ENCODE measurements at regions not wholly inside any gene's neighbourhood (a gene's known extent, or its start where the extent isn't known, plus 50 kb on each side); places are given as distances from the start of the nearest gene placed in this dataset.

DNA sequence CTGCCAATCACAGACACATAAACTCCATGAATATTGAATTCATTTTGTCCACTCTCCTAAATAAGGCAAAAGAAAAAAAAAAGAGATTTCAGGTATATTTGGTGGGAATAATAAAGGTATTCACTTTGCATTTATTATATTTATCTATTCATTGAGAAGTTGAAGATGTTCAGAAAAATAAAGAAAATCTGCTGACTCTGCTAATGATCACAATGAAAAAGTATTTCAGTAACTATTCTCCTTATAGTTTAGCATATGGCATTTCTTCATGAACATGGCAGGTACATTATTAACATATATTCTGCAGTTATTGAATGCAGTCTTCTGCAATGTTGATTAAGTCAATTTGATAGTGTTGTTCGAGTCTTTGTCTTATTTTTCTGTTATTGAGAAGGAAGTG, 202.5 kb upstream of the ANKRD50 start:
- intact Hi-C loops (cut with micrococcal nuclease; ENCODE audit: unreplicated experiment) (no loop called here), in situ Hi-C loops (cut with MboI) (no loop called here)
- CTCF ChIA-PET, result no interaction called here
- Histone ChIP-seq H3K36me3 (ENCODE audit: control insufficient read depth in 2 of 2, insufficient read depth in 2 of 2, low read length in 1 of 2) (no peaks in the 10 kb centered on the region), H3K9ac (ENCODE audit: control insufficient read depth, insufficient read depth, low read length) (no peak overlapping the region), H3K27me3 (replicated peaks in 1 of 2; ENCODE audit: control insufficient read depth in 2 of 2, insufficient read depth in 2 of 2, low read length in 1 of 2) (no peaks in the 10 kb centered on the region), H3K9me3 (replicated peaks; ENCODE audit: control insufficient read depth, insufficient read depth, low read length) (no peaks in the 10 kb centered on the region; the same call in 2 of the 3 replicates), H3K4me3 (no peak overlapping the region), H3K4me1 (ENCODE audit: control insufficient read depth, insufficient read depth, low read length) (no peaks in the 10 kb centered on the region), H3K79me2 (ENCODE audit: control insufficient read depth, insufficient read depth, low read length) (no peaks in the 10 kb centered on the region), H3K4me2 (ENCODE audit: control insufficient read depth, insufficient read depth) (no peak overlapping the region), H2AFZ (ENCODE audit: control insufficient read depth, low read depth, low read length) (no peak overlapping the region), H3K27ac (ENCODE audit: control insufficient read depth, insufficient read depth) (no peak overlapping the region), H4K20me1 (ENCODE audit: control insufficient read depth, insufficient read depth) (no peaks in the 10 kb centered on the region)
- no TSS peak for BruUV-seq (replicated peaks)
- no peak for ATAC-seq
- TF ChIP-seq ZZZ3 (IDR thresholded peaks at IDR 0.05; ENCODE audit: control insufficient read depth, insufficient read length, low read depth) (no peak), BCL11A (IDR thresholded peaks at IDR 0.05; ENCODE audit: low read depth, low read length) (no peak), ZNF207 (IDR thresholded peaks at IDR 0.05; ENCODE audit: borderline replicate concordance) (no peak), PAX5 (IDR thresholded peaks at IDR 0.05; ENCODE audit: borderline replicate concordance, low read depth, low read length) (no peak), TAF1 (IDR thresholded peaks at IDR 0.05; ENCODE audit: borderline replicate concordance, low read depth, low read length) (no peak), TCF3 (IDR thresholded peaks at IDR 0.05; ENCODE audit: borderline replicate concordance, insufficient read depth, low read depth, low read length) (no peak), FOXK2 (IDR thresholded peaks at IDR 0.05) (no peak)
- TF ChIP-seq, protein P1, sequence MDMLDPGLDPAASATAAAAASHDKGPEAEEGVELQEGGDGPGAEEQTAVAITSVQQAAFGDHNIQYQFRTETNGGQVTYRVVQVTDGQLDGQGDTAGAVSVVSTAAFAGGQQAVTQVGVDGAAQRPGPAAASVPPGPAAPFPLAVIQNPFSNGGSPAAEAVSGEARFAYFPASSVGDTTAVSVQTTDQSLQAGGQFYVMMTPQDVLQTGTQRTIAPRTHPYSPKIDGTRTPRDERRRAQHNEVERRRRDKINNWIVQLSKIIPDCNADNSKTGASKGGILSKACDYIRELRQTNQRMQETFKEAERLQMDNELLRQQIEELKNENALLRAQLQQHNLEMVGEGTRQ (IDR thresholded peaks at IDR 0.05; ENCODE audit: borderline replicate concordance, low read depth, low read length), result no peak
- TF ChIP-seq, protein P2, sequence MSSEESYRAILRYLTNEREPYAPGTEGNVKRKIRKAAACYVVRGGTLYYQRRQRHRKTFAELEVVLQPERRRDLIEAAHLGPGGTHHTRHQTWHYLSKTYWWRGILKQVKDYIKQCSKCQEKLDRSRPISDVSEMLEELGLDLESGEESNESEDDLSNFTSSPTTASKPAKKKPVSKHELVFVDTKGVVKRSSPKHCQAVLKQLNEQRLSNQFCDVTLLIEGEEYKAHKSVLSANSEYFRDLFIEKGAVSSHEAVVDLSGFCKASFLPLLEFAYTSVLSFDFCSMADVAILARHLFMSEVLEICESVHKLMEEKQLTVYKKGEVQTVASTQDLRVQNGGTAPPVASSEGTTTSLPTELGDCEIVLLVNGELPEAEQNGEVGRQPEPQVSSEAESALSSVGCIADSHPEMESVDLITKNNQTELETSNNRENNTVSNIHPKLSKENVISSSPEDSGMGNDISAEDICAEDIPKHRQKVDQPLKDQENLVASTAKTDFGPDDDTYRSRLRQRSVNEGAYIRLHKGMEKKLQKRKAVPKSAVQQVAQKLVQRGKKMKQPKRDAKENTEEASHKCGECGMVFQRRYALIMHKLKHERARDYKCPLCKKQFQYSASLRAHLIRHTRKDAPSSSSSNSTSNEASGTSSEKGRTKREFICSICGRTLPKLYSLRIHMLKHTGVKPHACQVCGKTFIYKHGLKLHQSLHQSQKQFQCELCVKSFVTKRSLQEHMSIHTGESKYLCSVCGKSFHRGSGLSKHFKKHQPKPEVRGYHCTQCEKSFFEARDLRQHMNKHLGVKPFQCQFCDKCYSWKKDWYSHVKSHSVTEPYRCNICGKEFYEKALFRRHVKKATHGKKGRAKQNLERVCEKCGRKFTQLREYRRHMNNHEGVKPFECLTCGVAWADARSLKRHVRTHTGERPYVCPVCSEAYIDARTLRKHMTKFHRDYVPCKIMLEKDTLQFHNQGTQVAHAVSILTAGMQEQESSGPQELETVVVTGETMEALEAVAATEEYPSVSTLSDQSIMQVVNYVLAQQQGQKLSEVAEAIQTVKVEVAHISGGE (CRISPR knock-in tag; IDR thresholded peaks at IDR 0.05), result no peak
- POLR2A ChIA-PET, result no interaction called here
- DNase-seq (ENCODE audit: low read depth, low spot score), result no peak
- FAIRE-seq, result no peak
- 0% methylated on average over 1 of the region's 1 CpG for WGBS (ENCODE audit: insufficient coverage, insufficient replicate concordance, low lambda C conversion rate, missing lambda C conversion rate)
- RAD21 ChIA-PET (ENCODE audit: unreplicated experiment), result no interaction called here
- SMC1A ChIA-PET (ENCODE audit: uncharacterized antibody, unreplicated experiment), result no interaction called here

All from GM12878 (cell line).